GM13976 (cell line): ENCODE measurements at regions not wholly inside any gene's neighbourhood (a gene's known extent, or its start where the extent isn't known, plus 50 kb on each side); places are given as distances from the start of the nearest gene placed in this dataset.

Experiments used
- DNase-seq: peaks from one replicate; pipeline ENCODE4 v3.0.0; 2012; ENCODE audit warnings: low spot score
- CTCF ChIP-seq: IDR thresholded peaks from 2 replicates; pipeline ENCODE4 v1.5.1; 2012; ENCODE audit warnings: borderline replicate concordance, mild to moderate bottlenecking; ENCODE audit not compliant: insufficient read depth; ENCODE audit errors: extremely low read depth, missing control alignments, control extremely low read depth
- in situ Hi-C: fragments of 300-500 bp; cut with MboI; formaldehyde crosslinking; loops from one replicate; pipeline ENCODE4 v1.12.0; 2022; ENCODE audit warnings: low sequenced_read_pairs, mixed read lengths, inconsistent platforms; ENCODE audit not compliant: unreplicated experiment

GRCh38 chr21:33988237-33989017 is 72.8 kb upstream of the ATP5PO start:
- no peak for TF ChIP-seq CTCF
- in situ Hi-C loops = no loop called here
- no peak for DNase-seq

- TF ChIP-seq CTCF = no peak
- in situ Hi-C loops = no loop called here
- DNase-seq = no peak
These were observed 71.9 kb upstream of the ATP5PO start for GRCh38 chr21:33987461-33987860.

GRCh38 chr21:33985117-33986050 is 69.8 kb upstream of the ATP5PO start:
- in situ Hi-C loops = no loop called here
- peak; percentile 30 for DNase-seq
- TF ChIP-seq CTCF = no peak

GRCh38 chr21:33984021-33984481 is 68.4 kb upstream of the ATP5PO start:
- no peak for TF ChIP-seq CTCF
- in situ Hi-C loops = no loop called here

GRCh38 chr21:33981391-33982101 is 65.9 kb upstream of the ATP5PO start:
- no peak for TF ChIP-seq CTCF
- in situ Hi-C loops = no loop called here
- DNase-seq = no peak

More at GRCh38 chr21:33984021-33984481, 68.4 kb upstream of the ATP5PO start:
- peak; percentile 42 for DNase-seq

GRCh38 chr21:33980276-33980916 is 64.8 kb upstream of the ATP5PO start:
- no peak for DNase-seq
- in situ Hi-C loops = no loop called here
- no peak for TF ChIP-seq CTCF
